Left renal cortex interstitium (tissue), 4 donors: ENCODE measurements at regions not wholly inside any gene's neighbourhood (a gene's known extent, or its start where the extent isn't known, plus 50 kb on each side); places are given as distances from the start of the nearest gene placed in this dataset.
"Not testable (repeated sequence)": the region's sequence is repeated elsewhere in the genome, so short reads cannot be mapped to it uniquely, and the experiment has no call there.

Source experiments
- DNase-seq, 4 donors: peaks; one replicate each; pipeline ENCODE4 v3.0.0-alpha.2; 2013; ENCODE audit warnings: low read depth in 4 of 4, low spot score in 2 of 4, missing footprints in 1 of 4

GRCh38 chr16:9334103-9334502, 242.7 kb downstream of the HAPSTR1 start:
- DNase-seq: no peak

DNA sequence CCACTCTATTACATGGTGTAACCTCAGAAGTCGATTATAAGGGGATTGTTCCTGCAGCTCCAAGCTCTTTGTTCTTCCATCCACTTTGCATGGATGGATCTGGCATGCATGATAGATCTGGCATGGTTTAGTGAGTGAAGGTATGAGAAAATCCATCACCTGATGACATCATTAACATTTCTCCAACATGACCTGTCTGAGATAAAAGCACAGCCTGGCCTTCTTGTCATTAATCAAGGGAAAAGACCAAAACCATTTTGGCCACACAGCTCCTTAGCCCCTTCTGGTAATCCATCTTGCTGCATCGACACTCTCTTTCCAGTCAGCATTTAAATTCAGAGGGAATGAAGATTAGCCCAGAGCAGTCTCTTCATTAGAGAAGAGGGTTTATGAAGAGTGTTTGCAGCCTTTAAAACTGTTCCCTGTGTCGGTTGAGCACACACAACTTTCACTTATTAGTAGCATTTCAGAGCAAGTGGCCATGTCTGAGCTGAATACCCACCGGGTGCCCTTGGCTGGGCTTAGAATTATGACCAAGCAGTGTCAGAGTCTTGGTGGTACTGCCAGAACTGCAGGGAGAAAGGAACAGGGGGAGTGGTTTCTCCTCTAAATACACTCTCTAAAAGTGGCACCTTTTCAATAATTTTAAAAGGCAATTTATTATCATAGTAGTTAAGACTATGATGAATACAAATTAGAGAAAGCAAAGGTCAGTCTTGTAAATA, 246.0 kb downstream of the HAPSTR1 start:
- DNase-seq: no peak

GRCh38 chr16:9338068-9338467, 246.6 kb downstream of the HAPSTR1 start:
- DNase-seq: no peak

DNA sequence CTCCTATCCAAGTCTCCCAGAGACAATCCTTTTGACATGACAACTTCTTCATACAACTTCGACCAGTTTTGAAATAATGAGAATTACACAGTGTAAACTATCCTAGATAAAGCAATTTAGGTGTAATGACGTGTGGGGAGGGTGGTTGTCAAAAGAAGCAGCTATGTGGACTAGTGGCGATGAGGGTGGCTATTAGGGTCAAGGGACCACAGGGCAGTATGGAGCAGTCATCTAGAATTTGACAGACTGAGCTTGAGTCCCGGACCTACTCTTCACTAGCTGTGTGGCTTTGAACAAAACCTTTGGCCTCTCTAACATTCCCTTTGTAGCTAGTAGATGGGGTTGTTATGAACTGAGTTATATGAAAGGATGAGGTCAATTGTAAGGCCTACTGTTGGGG, 247.1 kb downstream of the HAPSTR1 start:
- no peak for DNase-seq

DNA sequence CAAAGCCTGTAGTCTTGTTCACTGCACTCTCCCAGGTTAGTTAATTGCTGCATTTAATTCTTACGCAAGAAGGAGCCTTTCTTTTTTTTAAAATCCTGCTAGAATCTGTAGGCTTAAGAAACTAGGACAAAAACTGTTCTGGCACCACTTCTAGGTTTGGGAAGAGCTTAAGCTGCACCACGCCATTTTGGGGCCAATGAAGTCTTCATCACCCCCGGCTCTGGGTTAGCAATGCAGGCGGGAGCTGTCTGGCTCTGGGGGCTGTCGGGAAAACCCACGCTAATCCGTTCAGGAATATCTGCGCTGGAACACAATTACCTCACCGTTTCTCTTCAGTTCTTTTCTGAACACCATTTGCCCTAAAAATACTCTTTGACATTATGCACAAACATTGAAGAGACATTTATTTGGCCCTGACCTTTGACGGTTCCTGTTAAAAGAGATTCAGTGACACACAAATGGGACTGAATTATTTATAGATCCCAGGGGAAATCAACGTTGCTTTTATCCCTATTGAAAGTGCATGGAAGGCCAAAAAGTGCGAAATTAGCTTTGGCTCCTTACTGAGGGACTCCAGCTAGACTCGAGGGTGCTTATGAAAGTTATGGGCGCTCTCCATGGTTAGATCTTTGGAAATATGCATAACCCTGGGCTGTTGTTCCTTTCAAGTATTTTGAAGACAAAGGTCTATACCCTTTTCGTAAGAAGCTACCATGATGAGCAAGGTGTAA, 249.2 kb downstream of the HAPSTR1 start:
- no peak for DNase-seq

GRCh38 chr16:9343276-9343675, 251.8 kb downstream of the HAPSTR1 start:
- no peak for DNase-seq

DNA sequence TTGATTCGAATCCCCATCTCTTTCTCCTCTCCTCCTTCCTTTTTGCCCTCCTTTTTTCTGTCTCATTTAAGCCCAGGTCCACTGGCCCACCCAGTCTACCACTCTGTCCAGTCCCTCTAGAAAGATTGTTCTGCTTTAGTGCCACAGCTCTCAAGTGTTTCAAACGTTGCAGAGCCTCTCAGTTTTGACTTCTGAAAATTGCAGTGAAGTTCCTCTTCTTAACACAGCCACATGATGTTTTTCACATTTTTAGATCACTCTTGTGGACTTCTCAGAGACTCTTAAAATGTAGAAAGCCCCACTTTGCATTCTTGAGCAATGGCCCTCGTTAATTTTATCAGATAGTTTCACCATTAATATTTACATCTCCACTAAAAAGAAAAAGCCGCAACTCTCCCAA, 253.1 kb downstream of the HAPSTR1 start:
- DNase-seq: no peak

GRCh38 chr16:9345046-9345445, 253.6 kb downstream of the HAPSTR1 start:
- DNase-seq: no peak

GRCh38 chr16:9345880-9346279, 254.4 kb downstream of the HAPSTR1 start:
- DNase-seq: no peak

GRCh38 chr16:9348912-9349311, 257.5 kb downstream of the HAPSTR1 start:
- DNase-seq: no peak

DNA sequence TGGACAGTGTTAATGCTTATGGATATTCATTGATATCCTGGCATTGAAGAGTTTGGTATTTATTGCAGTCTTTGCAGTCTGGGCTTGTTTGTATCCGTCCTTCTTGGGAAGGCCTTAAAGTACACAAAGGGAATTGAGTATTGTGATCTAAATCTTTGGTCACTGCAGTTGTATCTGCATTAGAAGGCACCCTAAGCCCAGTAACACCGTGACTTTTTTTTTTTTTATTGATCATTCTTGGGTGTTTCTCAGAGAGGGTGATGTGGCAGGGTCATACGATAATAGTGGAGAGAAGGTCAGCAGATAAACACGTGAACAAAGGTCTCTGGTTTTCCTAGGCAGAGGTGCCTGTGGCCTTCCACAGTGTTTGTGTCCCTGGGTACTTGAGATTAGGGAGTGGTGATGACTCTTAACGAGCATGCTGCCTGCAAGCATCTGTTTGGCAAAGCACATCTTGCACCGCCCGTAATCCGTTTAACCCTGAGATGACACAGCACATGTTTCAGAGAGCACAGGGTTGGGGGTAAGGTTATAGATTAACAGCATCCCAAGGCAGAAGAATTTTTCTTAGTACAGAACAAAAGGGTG, 258.0 kb downstream of the HAPSTR1 start:
- DNase-seq: not testable (repeated sequence)

DNA sequence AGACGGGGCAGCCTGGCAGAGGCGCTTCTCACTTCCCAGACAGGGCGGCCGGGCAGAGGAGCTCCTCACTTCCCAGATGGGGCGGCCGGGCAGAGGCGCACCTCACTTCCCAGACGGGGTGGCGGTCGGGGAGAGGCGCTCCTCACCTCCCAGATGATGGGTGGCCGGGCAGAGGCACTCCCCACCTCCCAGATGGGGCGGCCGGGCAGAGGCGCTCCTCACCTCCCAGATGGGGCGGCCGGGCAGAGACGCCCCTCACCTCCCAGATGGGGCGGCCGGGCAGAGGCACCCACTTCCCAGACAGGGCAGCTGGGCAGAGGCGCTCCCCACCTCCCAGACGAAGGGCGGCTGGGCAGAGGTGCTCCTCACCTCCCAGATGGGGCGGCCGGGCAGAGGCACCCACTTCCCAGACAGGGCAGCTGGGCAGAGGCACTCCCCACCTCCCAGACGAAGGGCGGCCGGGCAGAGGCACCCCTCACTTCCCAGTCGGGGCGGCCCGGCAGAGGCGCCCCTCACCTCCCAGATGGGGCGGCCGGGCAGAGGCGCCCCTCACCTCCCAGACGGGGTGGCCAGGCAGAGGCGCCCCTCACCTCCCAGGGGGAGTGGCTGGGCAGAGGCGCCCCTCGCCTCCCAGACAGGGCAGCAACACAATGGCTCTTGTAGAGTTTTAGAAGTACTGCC, 258.8 kb downstream of the HAPSTR1 start:
- not testable (repeated sequence) for DNase-seq

DNA sequence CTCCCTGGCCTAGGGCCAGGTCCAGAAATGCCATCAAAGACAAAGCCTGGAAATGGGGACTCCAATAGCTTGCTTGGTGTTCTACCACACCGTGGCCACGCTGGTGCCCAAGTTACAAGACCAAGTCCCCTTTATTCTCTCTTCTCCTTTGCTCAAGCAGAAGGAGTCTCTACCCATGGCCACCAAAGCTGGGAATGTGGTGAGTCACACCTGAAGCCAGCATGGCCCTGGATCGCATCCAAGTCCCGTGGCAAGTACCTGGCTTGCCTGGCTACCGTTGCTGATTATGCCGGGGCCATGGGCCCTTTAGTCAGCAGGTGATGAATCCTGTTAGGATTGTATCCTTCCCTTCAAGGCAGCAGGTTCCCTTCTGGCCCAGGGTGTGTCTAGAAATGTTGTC, 260.0 kb downstream of the HAPSTR1 start:
- no peak for DNase-seq

DNA sequence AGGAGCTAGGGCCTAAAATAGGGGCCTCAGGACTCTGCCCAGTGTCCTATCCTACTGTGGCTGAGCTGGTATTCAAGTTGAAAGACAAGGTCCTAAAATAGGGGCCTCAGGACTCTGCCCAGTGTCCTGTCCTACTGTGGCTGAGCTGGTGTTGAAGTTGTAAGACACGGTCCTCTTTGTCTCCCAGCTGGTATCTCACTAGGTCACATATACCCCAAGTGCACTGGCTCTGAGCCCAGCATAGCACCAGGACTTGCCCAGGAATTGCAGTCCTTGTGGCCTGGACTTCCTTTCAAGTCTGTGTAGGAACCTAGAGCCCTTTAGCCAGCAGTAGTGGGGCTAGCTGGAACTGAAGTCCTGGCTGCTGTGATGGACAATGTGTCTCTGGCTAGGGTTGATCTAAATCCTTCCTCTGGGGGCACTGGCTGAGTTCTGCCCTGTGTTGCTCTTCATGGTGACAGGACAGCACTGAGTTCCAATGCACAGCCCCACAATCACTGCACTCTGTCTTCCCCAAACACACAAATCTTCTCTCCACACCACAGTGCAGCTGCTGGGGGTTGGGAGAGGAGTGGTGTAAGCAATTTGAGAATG, 260.5 kb downstream of the HAPSTR1 start:
- no peak for DNase-seq

GRCh38 chr16:9357829-9358228, 266.4 kb downstream of the HAPSTR1 start:
- DNase-seq: no peak

GRCh38 chr16:9360075-9360474, 268.6 kb downstream of the HAPSTR1 start:
- no peak for DNase-seq

DNA sequence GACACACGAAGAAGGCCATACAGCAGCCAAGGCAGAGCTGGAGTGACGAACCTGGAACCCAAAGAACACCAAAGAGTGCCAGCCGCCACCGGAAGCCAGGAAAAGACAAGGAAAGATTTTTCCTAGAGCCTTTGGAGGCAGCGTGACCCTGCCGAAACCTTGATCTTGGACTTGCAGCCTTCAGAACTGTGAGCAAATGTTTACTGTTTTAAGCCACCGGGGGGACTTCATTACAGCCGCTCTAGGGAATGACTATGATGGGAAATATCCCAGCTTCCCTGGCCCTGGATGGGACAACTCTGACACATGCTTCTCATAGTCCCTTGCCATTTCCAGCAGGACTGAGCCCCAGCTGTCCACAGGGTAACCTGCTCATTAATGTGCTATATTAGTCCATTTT, 270.6 kb downstream of the HAPSTR1 start:
- DNase-seq: no peak

DNA sequence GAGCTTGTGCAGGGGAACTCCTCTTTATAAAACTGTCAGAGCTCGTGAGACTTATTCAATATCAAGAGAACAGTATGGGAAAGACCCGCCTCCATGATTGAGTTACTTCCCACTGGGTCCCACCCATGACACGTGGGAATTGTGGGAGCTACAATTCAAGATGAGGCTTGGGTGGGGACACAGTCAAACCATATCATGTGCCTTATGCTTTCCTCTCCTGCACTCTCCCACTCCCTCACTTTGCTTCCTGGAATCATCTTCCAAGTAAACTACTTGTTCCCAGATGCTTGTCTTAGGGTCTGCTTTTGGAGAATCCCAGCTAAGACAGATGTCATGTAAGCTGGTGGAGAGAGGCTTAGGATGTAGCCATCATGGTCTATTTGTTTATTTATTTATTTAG, 271.2 kb downstream of the HAPSTR1 start:
- DNase-seq: no peak

GRCh38 chr16:9363520-9363919, 272.1 kb downstream of the HAPSTR1 start:
- DNase-seq: no peak

GRCh38 chr16:9364721-9365369, 273.4 kb downstream of the HAPSTR1 start:
- no peak for DNase-seq

GRCh38 chr16:9365370-9365728, 273.9 kb downstream of the HAPSTR1 start:
- no peak for DNase-seq
